NK-92 treated with Interleukin-12 subunit alpha and Interleukin-12 subunit beta, amount 100 ng/mL, for 24 hours (cell line): ENCODE measurements at regions not wholly inside any gene's neighbourhood (a gene's known extent, or its start where the extent isn't known, plus 50 kb on each side); places are given as distances from the start of the nearest gene placed in this dataset.

Source experiments
- DNase-seq: peaks from one replicate; lab custom pipeline; 2025; lab: John Stamatoyannopoulos, UW

DNA sequence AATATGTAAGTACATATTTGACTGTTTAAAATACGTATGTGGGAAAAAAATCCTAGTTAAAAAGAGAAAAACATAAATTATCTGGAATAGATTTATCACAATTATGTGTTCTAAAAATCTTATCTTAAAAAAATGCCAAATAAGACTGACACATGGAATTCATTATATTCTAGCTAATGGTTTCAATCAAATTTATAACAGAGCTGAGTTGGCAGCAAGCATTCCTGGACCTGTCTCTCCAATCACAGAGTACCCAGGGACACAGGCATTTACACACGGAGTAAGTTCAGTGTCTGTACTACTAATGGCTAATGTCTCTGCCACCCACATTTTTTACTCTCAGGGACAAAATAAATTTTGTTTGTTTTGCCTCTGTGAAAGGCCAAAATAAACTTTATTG lies 122.3 kb downstream of the RPS12 start:
- no peak for DNase-seq

DNA sequence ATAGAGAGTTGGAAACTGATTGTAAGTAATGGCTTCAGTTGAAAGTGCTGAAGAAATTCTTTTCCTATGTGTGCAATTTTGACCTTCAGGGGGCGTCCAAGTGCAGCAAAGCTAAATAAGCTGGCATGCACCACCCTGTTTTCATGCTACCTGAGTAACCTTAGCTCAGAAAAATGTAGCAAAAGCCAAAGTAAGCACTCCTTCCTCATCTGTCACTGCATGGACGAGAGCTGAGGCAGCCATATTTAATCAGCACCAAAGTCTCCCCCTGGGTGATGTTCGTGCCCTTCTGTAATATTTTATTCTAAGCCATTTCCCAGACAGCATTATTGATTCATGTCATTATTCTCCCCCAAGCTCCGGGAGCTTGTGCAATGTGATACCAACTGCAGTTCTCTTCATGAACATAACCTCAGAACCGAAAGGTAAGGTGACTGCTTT lies 123.1 kb downstream of the RPS12 start:
- DNase-seq, result no peak

DNA sequence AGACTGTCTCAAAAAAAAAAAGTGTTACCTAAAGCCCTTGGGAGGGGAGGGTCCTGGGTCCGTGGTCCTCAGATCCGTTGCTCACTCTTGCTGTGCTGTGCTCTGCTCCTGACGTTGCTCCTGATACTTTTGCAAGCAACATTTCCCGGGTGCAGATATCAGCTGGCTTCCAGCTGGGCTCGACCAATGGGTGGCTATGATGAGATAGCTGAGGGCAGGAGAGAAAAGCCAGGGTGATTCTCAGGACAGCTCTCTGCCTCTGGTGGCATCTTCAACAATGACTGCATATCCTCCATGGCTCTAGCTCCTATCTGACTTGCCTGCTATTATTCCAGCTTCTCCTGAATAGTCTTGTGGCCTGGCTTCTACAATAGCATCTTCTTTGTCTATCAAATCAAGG lies 134.5 kb downstream of the RPS12 start:
- no peak for DNase-seq

DNA sequence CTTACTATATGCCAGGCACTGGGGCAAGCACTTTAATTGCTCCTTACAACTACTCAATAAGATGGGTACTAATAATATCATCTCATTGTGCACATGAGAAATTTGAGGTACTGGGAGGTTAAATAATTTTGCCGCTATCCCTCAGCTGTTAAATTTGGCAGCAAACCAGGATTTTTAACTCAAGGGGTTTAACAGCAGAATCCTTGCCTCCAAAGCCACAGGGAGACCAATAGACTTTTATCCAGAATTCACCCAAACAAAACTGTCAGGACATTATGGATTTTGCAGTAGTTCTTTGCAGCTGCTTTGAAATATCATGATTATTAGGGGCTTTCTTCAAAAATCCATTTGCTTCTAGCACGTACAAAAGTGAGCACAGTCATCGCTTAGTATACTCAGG lies 136.2 kb downstream of the RPS12 start:
- no peak for DNase-seq

DNA sequence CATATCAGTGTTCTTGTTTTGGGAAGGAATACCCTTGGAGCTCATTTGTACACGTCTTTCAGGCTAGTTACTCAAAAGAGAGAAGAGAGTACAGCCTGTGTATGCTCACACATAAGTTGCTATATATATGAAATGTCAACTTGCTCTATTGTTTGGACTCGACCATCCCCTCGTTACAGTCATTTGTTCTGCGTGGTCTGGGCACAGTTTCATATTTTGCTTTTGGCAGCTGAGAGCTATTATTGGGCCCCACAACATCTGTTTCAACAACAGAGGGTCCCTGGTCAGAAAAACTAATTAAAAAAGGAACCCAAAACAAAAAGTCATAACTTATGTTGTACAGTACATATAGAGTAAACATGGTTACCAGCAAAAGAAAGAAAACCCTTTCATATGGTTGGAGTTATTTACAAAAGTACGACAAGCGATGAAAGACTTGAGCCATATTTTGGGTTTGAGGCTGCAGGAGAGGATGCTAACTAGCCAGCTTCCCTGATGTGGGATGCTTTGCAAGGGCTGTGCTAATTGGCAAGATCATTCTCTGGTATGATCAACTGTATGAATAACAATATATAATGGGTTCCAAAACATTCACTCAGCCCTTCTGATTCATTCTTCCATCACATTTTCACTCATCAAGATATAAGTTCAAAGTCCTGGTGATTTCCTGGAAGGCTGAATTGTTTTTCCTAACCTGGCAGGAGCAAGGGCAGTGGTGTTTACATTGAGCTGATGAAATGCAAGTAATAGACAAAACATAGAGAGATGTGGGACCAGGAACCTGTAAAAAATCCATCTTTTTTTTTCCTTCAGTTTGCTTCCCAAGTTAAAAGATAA lies 137.9 kb downstream of the RPS12 start:
- no peak for DNase-seq

DNA sequence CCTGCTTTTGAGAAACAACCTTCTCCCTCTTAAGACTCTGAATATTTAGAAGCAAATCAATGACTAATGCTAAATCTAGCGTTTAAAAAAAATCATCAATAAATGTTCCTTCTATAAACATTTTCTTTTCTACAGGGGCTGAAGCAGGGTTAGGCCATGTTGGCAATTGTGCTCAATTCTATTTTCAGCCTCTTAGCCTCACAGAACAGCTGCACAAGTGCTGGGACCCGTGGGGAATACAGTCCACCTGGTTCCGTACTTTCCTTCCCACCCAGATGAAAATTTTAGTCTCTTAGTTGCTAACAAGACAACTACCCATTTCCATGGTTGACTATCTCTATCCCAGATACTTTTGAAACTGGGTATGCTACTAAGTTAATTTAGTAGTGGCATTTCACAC lies 138.6 kb downstream of the RPS12 start:
- no peak for DNase-seq

DNA sequence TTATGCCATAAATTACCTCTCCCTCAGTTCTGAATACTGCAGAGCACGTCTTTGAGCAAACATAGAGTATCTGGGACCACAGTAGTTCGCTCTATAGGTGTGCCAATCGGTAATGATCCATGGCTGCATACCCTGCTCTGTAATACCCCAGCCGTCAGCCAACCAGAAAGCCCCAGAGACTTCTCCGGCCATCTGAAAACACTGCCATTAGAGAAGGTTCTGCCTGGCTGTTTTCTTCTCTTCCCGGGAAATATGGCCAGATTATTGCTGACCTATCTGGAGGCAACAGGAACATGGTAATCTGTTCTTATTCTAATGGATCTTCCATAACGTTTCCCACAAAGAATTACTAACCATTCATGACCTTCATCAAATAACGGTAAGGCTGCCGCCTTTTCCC lies 139.9 kb downstream of the RPS12 start:
- DNase-seq, result no peak

DNA sequence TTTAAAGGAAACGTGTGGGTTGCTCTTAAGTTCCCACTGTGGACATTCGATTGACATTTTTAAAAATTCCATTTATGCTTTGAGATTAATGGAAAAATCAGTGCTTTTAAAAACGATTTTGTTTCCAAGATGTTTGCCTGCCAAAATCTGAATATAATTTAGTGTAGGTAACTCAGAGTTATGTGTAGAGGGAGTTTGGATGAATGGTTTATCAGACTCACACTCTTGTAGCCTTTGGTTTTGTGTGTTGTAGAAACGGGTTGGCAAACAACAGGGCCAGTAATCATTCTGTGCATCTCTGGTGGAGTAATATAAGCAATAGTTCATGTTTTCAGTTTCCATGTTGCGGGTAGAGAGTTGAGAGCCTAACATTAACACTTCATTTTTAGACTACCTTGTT lies 140.6 kb downstream of the RPS12 start:
- DNase-seq, result no peak

DNA sequence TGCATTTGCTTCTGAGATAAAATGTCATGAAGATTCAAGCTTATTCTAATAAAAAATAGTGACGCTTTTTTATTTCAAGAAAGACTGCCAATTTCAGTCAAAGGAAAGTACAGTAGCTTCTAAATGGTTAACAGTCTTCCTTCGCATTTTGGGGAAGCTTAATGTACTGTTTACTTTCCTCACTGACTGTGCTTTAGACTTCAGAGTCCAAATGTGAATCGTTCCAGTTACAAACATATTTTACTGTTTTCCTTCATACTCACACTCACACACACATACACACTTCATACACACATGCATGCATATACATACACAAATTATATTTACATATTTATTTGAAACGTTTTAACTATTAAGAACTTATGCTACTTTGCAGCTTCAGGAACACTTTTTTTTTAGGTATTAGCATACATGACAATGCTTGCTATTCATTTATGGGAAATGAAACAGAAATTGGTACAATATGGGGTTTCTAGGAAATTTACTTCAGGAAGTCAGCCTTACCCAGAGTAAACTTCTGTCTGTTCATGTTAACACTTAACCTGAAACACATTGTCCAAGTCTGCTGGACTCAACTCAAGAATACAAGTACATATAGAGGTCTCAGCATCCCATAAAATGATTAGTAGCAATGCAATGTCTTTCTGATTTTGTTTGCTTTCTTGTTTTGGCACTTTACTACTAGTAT lies 145.4 kb downstream of the RPS12 start:
- DNase-seq, result no peak

DNA sequence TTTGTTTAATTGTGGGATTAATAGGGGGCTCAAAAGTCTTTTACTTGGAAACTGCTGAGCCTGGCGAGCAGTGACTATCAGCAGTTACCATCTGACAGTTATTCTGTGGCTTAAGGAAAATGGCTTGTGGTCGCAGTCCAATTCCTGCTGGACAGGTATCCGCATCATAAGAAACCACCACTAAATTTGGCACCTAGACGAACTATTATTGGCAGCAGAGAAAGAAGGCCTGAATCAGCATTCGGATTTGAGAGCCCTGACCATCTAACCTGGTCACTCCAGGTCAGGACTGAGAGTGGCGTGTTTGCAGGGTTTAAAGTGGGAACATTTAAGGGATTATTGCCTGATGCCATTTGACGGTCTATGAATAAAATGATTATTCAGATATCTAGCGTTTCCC lies 146.4 kb downstream of the RPS12 start:
- DNase-seq, result no peak

DNA sequence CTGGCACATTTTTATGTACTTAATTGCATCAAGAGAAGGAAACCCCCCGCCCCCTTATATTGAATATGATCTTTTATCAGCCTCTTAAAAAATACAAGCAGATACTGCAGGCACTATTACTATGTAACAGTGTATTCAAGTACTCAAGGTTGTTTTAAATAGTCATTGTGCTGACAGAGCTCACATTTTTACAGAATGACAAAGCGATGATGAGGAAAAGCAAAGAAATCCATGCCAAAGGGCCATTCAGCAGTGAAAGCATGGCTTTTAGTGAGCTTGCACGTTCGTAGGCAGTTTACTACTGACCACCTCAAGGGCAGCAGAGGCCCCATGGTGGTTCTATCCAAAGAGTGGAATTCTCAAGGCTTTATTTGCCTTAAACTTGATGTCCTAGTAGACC lies 146.8 kb downstream of the RPS12 start:
- no peak for DNase-seq

DNA sequence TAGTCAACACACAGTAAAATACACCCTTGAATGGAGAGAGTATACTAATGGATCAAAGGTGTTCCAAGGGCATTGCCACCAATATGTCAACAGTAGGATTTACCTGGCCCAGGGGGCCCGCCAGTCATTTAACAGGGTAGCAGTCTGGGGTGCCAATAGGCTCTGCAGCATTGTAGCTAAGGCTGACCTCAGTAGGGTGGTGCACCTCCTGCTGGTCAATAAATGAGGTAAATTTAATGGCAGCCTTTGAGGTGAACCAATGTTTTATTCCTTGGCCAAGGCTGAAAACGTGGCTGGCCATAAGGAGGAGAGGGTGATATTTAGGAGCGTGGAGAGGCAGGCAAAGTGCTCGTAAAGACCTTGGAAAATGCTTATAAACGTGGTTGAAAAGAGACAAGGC lies 147.2 kb downstream of the RPS12 start:
- DNase-seq, result no peak

DNA sequence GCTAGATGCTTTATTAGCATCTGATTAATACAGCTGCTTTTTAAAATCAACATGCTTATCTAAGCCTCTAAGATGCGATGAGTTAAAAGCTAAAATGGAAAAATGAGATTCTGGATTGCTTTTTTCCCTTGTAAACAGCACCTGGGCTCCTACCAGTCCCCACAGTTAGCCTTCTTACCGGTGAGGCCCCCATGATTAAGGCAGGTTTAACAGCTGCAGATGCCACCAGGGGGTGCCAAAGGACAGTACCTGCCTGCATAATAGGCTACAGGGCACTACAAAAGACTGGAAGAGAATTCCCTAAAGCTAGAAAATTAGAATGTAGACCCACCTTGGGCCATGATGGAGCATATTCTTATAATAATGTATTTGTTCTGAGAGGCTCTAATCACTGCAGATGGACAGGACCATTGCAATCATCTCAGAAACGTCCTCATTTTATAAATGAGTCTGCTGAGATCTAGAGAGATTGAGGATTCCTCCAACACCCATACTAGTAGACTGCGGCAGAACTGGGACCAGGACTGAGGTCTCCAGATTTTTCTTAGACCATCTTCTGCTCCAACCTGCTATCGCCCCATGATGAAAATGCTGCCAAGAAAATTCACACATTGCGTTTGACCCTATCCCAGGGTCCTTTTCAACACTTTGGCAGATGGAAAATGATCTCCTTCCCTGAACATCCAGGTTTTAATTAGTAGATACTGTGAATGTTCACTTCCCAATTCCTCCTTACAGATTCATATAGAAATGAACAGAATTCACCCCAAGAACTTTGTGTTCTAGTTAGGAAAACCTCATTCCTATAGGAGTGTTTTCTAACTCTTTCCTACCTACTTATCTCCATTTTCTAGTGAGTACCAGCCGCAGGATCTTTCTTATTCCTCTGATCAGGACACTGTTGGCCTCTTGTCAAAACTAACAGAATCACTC lies 148.8 kb downstream of the RPS12 start:
- peak; percentile 22 for DNase-seq

DNA sequence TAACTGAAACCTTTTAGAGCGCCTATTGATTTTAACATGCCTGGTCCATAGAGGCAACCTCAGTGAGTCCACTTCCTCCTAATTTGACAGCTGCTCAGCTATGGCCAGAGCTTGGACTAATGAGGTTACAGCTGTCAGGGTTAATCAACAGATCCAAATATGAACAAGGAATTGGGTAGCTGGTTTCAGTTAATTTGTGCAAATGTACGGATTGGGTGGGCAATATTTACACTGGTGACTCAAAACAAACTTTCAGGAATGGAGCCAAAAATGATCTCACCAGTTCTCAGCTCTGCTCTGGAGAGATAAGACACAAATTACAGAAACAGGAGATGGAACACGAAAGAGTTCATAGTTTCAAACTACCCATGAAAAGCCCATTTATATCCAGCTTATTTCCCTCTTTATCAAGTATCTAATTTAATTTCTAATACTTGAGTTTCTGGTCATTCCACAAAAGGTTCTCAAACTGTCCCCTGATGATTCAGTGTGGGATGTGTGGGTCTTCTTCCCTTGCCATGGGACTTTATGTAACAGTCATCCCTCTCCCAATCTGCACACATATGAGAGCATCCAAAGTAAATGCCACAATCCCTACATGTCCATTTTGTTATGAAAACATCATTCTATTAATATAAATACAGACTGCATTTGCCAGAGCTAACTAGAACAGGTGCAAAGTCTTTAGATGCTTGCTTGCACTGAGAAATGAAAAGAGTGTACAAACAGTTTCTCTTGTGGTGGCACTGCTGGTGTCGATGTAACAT lies 149.9 kb downstream of the RPS12 start:
- DNase-seq, result no peak

DNA sequence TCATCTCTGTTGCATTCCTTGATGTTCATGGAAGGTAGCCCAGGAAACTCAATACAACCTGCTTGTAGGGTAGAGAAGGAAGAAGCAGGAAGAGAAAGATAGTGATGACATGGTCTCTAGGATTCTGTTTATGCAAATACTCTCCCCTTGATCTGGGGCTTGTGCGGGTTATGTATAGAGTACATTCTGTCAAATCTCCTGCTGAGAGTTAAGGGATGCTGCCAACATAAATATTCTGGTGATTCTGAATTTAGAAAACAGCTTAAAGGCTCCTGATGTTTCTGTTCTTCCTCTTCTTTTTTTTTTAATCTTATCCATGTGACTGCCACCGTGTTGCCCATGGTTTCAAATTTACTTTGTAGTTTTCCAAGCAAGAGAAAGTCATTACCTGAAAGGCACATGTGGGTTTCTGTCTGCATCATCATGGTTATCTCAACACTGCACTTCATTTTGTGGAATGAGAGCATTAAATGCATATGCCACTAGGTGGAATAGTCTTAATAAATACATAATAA lies 150.6 kb downstream of the RPS12 start:
- no peak for DNase-seq

DNA sequence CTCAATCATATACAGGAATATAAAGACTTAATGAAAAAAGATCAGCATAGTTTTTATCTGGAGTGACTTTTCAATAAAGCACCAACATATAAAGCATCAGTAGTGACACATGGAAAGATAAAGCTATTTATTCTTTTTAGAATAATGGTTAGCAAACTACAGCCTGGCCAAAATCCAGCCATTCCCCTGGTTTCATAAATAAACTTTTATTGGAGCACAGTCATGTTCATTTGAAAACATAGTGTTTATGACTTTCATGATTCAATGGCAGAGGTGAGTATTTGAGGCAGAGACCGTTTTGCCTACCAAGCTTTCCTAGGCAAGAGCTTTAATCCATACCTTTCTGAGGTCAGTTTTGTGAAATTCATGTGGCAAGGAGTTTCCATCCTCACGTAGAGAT lies 153.5 kb downstream of the RPS12 start:
- DNase-seq, result no peak

DNA sequence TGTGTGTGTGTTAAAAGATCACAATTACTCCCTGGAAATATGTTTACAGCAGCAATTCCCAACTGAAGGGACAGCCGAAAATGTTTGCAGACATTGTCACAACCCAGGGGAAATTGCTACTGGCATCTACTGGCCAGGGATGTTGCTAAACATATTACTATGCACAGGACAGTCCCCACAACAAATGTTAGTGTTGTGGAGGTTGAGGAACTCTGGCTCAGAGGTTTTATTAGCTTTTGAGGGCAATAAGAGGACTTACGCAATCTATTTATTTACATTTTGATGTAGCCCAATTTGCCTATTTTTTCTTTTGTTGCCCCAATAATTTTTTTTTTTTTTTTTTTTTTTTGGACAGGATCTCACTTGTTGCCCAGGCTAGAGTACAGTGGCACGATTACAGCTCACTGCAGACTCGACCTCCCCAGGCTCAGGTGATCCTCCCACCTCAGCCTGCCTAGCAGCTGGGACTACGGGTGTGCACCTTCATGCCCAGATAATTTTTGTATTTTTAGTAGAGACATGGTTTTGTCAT lies 154.1 kb downstream of the RPS12 start:
- no peak for DNase-seq

DNA sequence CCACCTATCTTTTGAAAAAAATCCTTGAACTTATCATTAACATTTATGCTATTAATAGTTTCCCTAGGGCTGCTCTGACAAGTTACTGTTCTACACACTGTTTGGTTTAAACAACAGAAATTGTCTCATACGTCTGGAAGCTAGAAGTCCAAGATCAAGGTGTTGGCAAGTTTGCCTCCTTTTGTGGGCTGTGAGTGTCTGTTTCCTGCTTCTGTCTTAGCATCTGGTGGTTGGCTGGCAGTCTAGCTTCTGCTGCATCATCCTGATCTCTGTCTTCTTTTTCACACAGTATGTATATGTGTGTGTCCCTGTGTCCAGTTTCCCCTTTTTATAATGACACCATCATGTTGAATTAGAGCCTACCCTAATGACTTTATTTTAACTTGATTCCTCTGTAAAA lies 154.8 kb downstream of the RPS12 start:
- no peak for DNase-seq

DNA sequence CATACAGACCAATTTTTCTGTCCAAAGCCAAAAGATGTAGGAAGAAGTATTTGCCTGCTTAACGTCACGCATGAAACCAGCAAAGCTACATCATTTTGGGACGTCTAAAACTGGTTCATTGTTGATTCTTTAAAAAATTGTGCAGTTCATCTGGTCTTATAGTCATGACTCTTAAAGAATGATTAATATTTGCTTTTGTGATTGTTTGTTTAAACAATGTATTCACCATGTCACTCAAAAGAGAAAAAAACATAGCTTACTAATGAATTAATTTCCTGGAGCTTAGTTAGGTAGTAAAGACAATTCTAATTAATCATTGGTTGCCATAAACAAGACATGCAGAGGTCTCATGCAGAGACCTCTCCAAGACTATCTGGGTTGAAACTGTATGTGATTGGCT lies 157.3 kb downstream of the RPS12 start:
- no peak for DNase-seq

DNA sequence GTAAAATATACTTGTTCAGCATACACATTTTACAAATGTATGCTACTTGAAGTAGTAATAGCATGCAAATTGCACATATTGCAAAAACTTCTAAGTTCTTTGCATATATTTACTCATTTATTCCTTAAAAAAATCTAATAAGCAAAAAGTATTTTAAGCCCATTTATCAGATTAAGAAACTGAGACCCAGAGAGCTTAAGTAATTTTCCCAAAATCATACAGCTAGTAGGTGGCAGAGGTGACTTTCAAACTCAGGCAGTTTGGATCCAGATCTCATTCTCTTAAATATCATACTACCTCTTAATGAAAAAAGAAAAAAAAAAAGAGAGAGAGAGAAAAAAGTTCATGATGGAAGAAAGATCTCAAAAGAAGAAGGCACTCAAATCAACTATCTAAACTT lies 157.9 kb downstream of the RPS12 start:
- no peak for DNase-seq

DNA sequence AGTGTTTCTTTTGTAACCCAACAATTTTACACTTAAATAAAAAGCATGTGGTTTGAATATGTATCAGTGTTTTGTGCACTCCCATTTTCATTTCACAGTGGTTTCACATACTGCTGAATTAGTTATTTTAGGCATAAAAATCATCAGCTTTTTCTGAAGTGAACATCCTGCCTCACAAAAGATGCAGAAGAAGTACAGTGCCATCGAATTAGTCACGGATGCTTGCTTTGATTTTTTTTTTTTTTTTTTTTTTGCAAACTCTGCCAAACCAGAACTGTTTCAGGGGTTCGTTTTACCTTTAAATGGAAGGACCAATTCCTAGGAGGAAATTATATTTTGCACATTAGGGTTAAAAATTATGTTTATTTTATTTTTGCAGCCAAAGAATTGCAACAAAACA lies 158.6 kb downstream of the RPS12 start:
- no peak for DNase-seq
